BLaER1 treated with 17β-estradiol and CSF1 and Interleukin-3, amounts not matched to agents 10 nM and 100 nM (cell line): ENCODE measurements at regions not wholly inside any gene's neighbourhood (a gene's known extent, or its start where the extent isn't known, plus 50 kb on each side); places are given as distances from the start of the nearest gene placed in this dataset.

Source experiments
- H3K27ac ChIP-seq, 11 experiments: shearing (Covaris generic); formaldehyde crosslinking; 2 replicates each; pipeline ENCODE4 v1.8.1; 2022
- H3K27me3 ChIP-seq, 11 experiments: shearing (Covaris generic); formaldehyde crosslinking; 2 replicates each; pipeline ENCODE4 v1.8.1; 2022
- H3K36me3 ChIP-seq, 11 experiments: shearing (Covaris generic); formaldehyde crosslinking; 2 replicates each; pipeline ENCODE4 v1.8.1; 2022
- H3K4me1 ChIP-seq, 10 experiments: shearing (Covaris generic); formaldehyde crosslinking; 2 replicates each; pipeline ENCODE4 v1.8.1; 2022
- H3K4me2 ChIP-seq, 11 experiments: shearing (Covaris generic); formaldehyde crosslinking; 2 replicates each; pipeline ENCODE4 v1.8.1; 2022
- H3K4me3 ChIP-seq, 10 experiments: shearing (Covaris generic); formaldehyde crosslinking; 2 replicates each; pipeline ENCODE4 v1.8.1; 2022
- H3K9ac ChIP-seq, 11 experiments: shearing (Covaris generic); formaldehyde crosslinking; 2 replicates each; pipeline ENCODE4 v1.8.1; 2022
- H3K9me3 ChIP-seq, 11 experiments: shearing (Covaris generic); formaldehyde crosslinking; replicated peaks in 1 of 11; 2 replicates each; pipeline ENCODE4 v1.8.1; 2022
- H4K20me1 ChIP-seq, 11 experiments: shearing (Covaris generic); formaldehyde crosslinking; 2 replicates each; pipeline ENCODE4 v1.8.1; 2022
- Cebpa-rat ChIP-seq, 11 experiments: shearing (Covaris generic); IDR thresholded peaks; 2 replicates each; pipeline ENCODE4 v1.8.1; 2022

GRCh38 chr13:107296804-107297203 lies 728.9 kb upstream of the ARGLU1 start:
- no peak overlapping the region for H3K9ac ChIP-seq
- no peaks in the 10 kb centered on the region for H3K36me3 ChIP-seq
- no peaks in the 10 kb centered on the region for H3K4me1 ChIP-seq
- H4K20me1 ChIP-seq = no peaks in the 10 kb centered on the region
- no peak overlapping the region for H3K27ac ChIP-seq
- no peaks in the 10 kb centered on the region for H3K9me3 ChIP-seq
- H3K4me3 ChIP-seq = no peak overlapping the region
- no peaks in the 10 kb centered on the region for H3K27me3 ChIP-seq
- TF ChIP-seq Cebpa-rat (IDR thresholded peaks at IDR 0.05) = no peak
- H3K4me2 ChIP-seq = no peak overlapping the region

DNA sequence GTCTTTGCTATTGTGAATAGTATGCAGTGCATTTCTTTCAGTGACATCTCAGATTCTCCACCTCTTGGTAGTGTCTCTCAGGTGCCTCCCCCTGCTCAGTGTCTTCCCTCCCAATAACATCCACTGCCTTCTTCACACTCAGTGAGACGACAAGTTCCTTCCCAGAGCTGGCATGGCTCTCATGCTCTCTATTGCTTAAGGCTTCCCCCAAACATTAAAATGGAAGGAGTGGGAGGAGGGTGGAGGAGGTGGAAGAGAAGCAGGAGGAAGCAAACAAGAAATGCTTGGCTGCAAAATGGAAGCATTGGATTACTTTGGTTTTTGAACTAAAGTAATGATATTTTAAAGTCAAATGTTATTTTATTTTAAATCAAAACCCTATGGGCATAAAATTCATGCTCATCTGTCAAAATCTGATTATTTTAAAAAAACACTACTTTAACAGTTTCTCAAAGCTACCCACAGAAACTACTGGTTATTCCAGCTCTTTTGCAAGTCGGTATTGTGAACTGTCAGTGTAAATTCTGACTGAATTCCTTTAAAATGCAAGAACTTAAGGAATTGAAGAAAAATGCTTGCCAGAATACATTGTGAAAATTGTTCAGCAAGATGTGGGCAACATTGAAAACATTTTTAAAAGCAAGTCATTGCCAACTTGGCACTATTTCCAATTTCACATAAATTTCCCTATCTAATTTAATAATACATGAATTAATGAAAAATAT lies 727.6 kb upstream of the ARGLU1 start:
- Histone ChIP-seq H3K27ac (no peak overlapping the region), H3K36me3 (no peaks in the 10 kb centered on the region), H3K9me3 (no peaks in the 10 kb centered on the region), H3K9ac (no peak overlapping the region), H3K4me1 (no peaks in the 10 kb centered on the region), H4K20me1 (no peaks in the 10 kb centered on the region), H3K27me3 (no peaks in the 10 kb centered on the region), H3K4me2 (no peak overlapping the region), H3K4me3 (no peak overlapping the region)
- no peak for TF ChIP-seq Cebpa-rat (IDR thresholded peaks at IDR 0.05)

DNA sequence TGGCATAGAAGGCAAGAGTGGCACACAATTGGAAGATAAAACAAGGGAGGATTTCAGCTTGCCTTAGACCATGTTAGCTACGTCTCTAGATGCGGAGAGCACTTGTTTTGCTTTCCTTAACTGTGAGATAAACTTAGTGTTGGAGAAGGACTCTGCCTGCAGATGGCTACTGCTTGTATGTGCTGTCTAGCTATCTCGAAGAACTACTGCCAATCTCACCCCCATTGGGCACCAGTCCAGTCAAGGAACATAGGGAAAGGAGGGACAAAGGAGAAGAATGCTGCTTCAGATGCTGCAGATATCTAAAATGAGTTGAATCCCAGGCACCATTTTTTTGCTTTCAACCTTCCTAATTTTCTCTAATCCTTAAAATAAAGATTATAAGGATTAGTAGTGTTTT lies 726.0 kb upstream of the ARGLU1 start:
- H3K4me3 ChIP-seq = no peak overlapping the region
- H3K9ac ChIP-seq = no peak overlapping the region
- H3K4me2 ChIP-seq = no peak overlapping the region
- no peaks in the 10 kb centered on the region for H3K36me3 ChIP-seq
- H3K27ac ChIP-seq = no peak overlapping the region
- H3K4me1 ChIP-seq = no peaks in the 10 kb centered on the region
- no peaks in the 10 kb centered on the region for H3K9me3 ChIP-seq
- TF ChIP-seq Cebpa-rat (IDR thresholded peaks at IDR 0.05) = no peak
- H3K27me3 ChIP-seq = no peaks in the 10 kb centered on the region
- H4K20me1 ChIP-seq = no peaks in the 10 kb centered on the region

DNA sequence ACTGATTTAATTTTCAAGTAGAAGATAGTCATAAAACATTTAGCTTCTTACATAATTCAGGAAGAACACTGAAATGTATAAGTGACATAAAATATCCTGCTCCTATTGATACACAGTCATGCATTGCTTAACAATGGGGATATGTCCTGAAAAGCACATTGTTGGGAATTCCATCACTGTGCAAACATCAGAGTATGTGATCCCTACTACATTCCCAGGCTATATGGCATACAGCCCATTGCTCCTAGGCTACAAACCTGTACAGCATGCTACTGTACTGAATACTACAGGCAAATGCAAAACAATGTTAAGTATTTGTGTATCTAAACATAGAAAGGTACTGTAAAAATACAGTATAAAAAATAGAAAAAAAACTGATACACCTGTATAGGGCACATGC lies 723.9 kb upstream of the ARGLU1 start:
- no peaks in the 10 kb centered on the region for H3K4me1 ChIP-seq

GRCh38 chr13:107289540-107289939 lies 721.6 kb upstream of the ARGLU1 start:
- no peaks in the 10 kb centered on the region for H4K20me1 ChIP-seq

More for the DNA sequence above, 723.9 kb upstream of the ARGLU1 start:
- Histone ChIP-seq H3K4me2 (no peak overlapping the region), H3K4me3 (no peak overlapping the region), H3K27ac (no peak overlapping the region), H3K9me3 (no peaks in the 10 kb centered on the region), H4K20me1 (no peaks in the 10 kb centered on the region), H3K36me3 (no peaks in the 10 kb centered on the region), H3K9ac (no peak overlapping the region), H3K27me3 (no peaks in the 10 kb centered on the region)
- TF ChIP-seq Cebpa-rat (IDR thresholded peaks at IDR 0.05) = no peak

DNA sequence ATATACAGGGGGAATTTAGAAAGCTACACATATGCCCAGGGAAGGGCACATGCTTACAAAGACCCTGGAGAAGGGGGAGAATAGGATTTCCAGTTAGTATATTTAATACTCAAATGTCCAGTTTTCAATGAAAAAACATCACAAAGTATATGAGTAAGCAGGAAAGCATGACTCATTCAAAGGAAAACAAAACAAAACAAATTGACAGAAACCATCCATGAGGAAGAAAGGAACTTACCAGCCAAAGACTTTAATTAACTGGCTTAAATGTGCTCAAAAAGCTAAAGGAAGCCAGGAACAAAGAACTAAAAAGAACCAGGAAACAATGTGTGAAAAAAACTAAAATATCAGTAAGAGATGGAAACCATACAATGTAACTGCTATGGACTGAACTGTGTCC lies 716.2 kb upstream of the ARGLU1 start:
- Histone ChIP-seq H3K4me1 (peaks cover 0 to 17% (median 0%) of the 10 kb centered on the region in 10 experiments; a peak in 6 of 20 replicates), H3K27ac (peak overlapping the region in 4 of 11 experiments; percentile 14 to 57 (median 36); a peak in 6 of 22 replicates), H3K9ac (peak overlapping the region in 1 of 11 experiments; percentile 13; a peak in 1 of 22 replicates), H3K27me3 (no peaks in the 10 kb centered on the region), H3K4me3 (no peak overlapping the region), H4K20me1 (no peaks in the 10 kb centered on the region), H3K4me2 (peak overlapping the region in 4 of 11 experiments; percentile 2 to 53 (median 34); a peak in 6 of 22 replicates), H3K9me3 (no peaks in the 10 kb centered on the region), H3K36me3 (no peaks in the 10 kb centered on the region)
- no peak for TF ChIP-seq Cebpa-rat (IDR thresholded peaks at IDR 0.05)

More at GRCh38 chr13:107289540-107289939, 721.6 kb upstream of the ARGLU1 start:
- Histone ChIP-seq H3K4me3 (no peak overlapping the region), H3K9me3 (no peaks in the 10 kb centered on the region), H3K4me1 (peaks cover 0 to 5% (median 0%) of the 10 kb centered on the region in 10 experiments; a peak in 6 of 20 replicates), H3K36me3 (no peaks in the 10 kb centered on the region), H3K27me3 (no peaks in the 10 kb centered on the region), H3K9ac (no peak overlapping the region), H3K4me2 (no peak overlapping the region), H3K27ac (no peak overlapping the region)
- no peak for TF ChIP-seq Cebpa-rat (IDR thresholded peaks at IDR 0.05)

DNA sequence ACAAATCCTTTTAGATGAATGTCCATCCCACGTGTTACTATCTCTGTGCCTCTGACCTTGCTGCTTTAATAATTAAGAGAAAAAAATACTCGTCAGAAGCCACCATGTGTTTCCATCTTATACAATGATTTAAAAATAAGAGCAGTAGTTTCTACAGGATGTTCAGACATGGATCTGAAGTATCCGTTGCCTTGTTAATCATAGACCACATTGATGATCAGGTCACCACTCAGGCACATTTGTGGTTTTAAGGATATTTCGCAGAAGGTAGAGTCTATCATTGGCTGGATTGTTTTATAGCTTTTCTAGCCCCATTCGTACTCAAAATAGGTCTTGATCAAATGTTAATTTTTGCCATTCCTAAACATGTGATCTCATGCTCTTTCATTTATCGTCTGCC lies 710.0 kb upstream of the ARGLU1 start:
- Histone ChIP-seq H3K27ac (no peak overlapping the region), H3K4me3 (no peak overlapping the region), H3K27me3 (no peaks in the 10 kb centered on the region), H3K4me2 (no peak overlapping the region), H3K9me3 (no peaks in the 10 kb centered on the region), H3K4me1 (no peaks in the 10 kb centered on the region), H3K36me3 (no peaks in the 10 kb centered on the region), H4K20me1 (no peaks in the 10 kb centered on the region), H3K9ac (no peak overlapping the region)
- TF ChIP-seq Cebpa-rat (IDR thresholded peaks at IDR 0.05) = no peak

DNA sequence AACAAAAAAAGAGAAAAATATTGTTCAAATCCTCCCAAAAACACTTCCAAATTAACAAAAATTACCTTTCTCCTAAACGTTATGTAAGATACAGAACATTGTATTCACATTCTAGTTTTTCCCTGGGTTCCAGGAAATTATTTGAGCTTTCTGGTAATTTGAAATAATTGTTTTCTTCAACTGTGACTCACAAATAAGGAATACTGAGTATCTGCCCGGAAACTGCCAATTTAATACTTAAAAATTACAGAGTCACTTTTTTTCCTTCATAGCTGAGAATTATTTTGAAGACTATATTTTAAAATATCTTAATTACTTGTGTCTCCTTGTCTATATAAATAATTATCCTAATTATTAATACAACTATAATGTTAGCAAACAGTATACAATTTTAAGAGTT lies 709.0 kb upstream of the ARGLU1 start:
- H3K4me3 ChIP-seq = no peak overlapping the region
- H3K4me2 ChIP-seq = no peak overlapping the region
- H3K9me3 ChIP-seq = no peaks in the 10 kb centered on the region
- no peaks in the 10 kb centered on the region for H3K36me3 ChIP-seq
- no peak overlapping the region for H3K27ac ChIP-seq
- TF ChIP-seq Cebpa-rat (IDR thresholded peaks at IDR 0.05) = no peak
- H3K4me1 ChIP-seq = no peaks in the 10 kb centered on the region
- no peak overlapping the region for H3K9ac ChIP-seq
- H3K27me3 ChIP-seq = no peaks in the 10 kb centered on the region
- no peaks in the 10 kb centered on the region for H4K20me1 ChIP-seq

- Histone ChIP-seq H3K9ac (no peak overlapping the region), H3K4me3 (no peak overlapping the region), H3K4me2 (no peak overlapping the region), H3K27ac (no peak overlapping the region), H3K36me3 (no peaks in the 10 kb centered on the region), H3K27me3 (no peaks in the 10 kb centered on the region), H3K4me1 (peaks cover 0 to 5% (median 0%) of the 10 kb centered on the region in 10 experiments; a peak in 5 of 20 replicates), H3K9me3 (no peaks in the 10 kb centered on the region), H4K20me1 (no peaks in the 10 kb centered on the region)
- TF ChIP-seq Cebpa-rat (IDR thresholded peaks at IDR 0.05) = no peak
Observed at GRCh38 chr13:107275945-107276614, 708.1 kb upstream of the ARGLU1 start.

DNA sequence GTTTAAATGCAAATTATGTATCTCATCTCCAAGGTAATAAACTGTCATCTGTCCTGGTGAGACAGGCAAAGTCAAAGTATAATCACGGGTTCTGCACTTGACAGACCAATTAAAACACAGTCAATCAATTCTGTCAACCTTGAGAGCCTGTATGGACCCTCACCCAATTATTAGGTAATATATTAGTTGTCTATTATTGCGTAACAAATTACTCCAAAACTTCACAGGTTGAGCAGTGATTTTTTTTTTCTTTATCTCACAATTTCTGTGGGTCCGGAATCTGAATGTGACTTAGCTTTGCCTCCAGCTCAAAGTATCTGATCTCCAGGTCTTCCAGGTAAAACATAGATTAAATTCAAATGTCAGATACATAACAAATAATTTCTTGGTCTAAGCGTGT lies 707.4 kb upstream of the ARGLU1 start:
- Histone ChIP-seq H3K27ac (no peak overlapping the region), H3K36me3 (no peaks in the 10 kb centered on the region), H4K20me1 (no peaks in the 10 kb centered on the region), H3K27me3 (no peaks in the 10 kb centered on the region), H3K4me2 (no peak overlapping the region), H3K4me3 (no peak overlapping the region), H3K4me1 (peaks cover 0 to 7% (median 0%) of the 10 kb centered on the region in 10 experiments; a peak in 5 of 20 replicates), H3K9me3 (no peaks in the 10 kb centered on the region), H3K9ac (no peak overlapping the region)
- TF ChIP-seq Cebpa-rat (IDR thresholded peaks at IDR 0.05) = peak in 6 of 11 experiments; percentile 48 to 89 (median 56); a peak in 7 of 22 replicates
